DND-41 (cell line): ENCODE measurements at regions not wholly inside any gene's neighbourhood (a gene's known extent, or its start where the extent isn't known, plus 50 kb on each side); places are given as distances from the start of the nearest gene placed in this dataset.

ENCODE experiments used
- ATAC-seq: fragments of 200-7000 bp; cut with Tn5 transposase; 3 replicates; pipeline ENCODE4 v1.9.1; 2021; ENCODE audit warnings: low read depth; ENCODE audit not compliant: insufficient read depth
- DNase-seq: peaks from one replicate; pipeline ENCODE4 v3.0.0-alpha.2; 2020
- H2AFZ ChIP-seq: 2 replicates; pipeline ENCODE4 v1.6.0; 2012; ENCODE audit warnings: low read depth, low read length
- H3K27ac ChIP-seq: 2 replicates; pipeline ENCODE4 v1.5.1; 2012; ENCODE audit warnings: low read length, inconsistent platforms
- H3K27me3 ChIP-seq: fragments of 200-600 bp; sonication (generic); 2 replicates; pipeline ENCODE4 v1.6.0; 2012; ENCODE audit warnings: low read length, mild to moderate bottlenecking, inconsistent platforms; ENCODE audit not compliant: insufficient read depth, poor library complexity
- H3K36me3 ChIP-seq: 2 replicates; pipeline ENCODE4 v1.5.1; 2012; ENCODE audit warnings: low read length, inconsistent platforms; ENCODE audit not compliant: insufficient read depth
- H3K4me1 ChIP-seq: 2 replicates; pipeline ENCODE4 v1.5.1; 2012; ENCODE audit warnings: mild to moderate bottlenecking, low read length; ENCODE audit not compliant: insufficient read depth
- H3K4me2 ChIP-seq: 2 replicates; pipeline ENCODE4 v1.6.0; 2012; ENCODE audit warnings: mild to moderate bottlenecking, moderate library complexity, low read length, inconsistent platforms; ENCODE audit not compliant: insufficient read depth
- H3K4me3 ChIP-seq, 2 experiments: fragments of 200-600 bp in 1 of 2; shearing (Covaris generic) in 1 of 2; 2 replicates each; pipeline ENCODE4 v1.5.1; 2012 to 2016; ENCODE audit warnings: inconsistent platforms in 2 of 2, low read length in 2 of 2, mild to moderate bottlenecking in 2 of 2, low read depth in 1 of 2, moderate library complexity in 1 of 2
- H3K79me2 ChIP-seq: 2 replicates; pipeline ENCODE4 v1.6.0; 2012; ENCODE audit warnings: low read length, inconsistent platforms; ENCODE audit not compliant: insufficient read depth
- H3K9ac ChIP-seq: 2 replicates; pipeline ENCODE4 v1.6.0; 2012; ENCODE audit warnings: low read depth, mild to moderate bottlenecking, inconsistent platforms, low read length, moderate library complexity
- H3K9me3 ChIP-seq: 2 replicates; pipeline ENCODE4 v1.5.1; 2012; ENCODE audit warnings: low read length, moderate library complexity, mild to moderate bottlenecking, inconsistent platforms; ENCODE audit not compliant: insufficient read depth, severe bottlenecking
- H4K20me1 ChIP-seq: 2 replicates; pipeline ENCODE4 v1.6.0; 2012; ENCODE audit warnings: low read length; ENCODE audit not compliant: insufficient read depth
- EZH2 ChIP-seq: IDR thresholded peaks from 3 replicates; pipeline ENCODE4 v1.6.1; 2012; ENCODE audit warnings: borderline replicate concordance, low read depth, mild to moderate bottlenecking, moderate library complexity, low read length, inconsistent platforms; ENCODE audit not compliant: severe bottlenecking
- TF ChIP-seq, protein P1 (sequence below): IDR thresholded peaks from 2 replicates; pipeline ENCODE4 v1.5.1; 2012; ENCODE audit warnings: borderline replicate concordance, low read length, moderate library complexity, mild to moderate bottlenecking; ENCODE audit not compliant: poor library complexity, severe bottlenecking; ENCODE audit errors: extremely low read depth

DNA sequence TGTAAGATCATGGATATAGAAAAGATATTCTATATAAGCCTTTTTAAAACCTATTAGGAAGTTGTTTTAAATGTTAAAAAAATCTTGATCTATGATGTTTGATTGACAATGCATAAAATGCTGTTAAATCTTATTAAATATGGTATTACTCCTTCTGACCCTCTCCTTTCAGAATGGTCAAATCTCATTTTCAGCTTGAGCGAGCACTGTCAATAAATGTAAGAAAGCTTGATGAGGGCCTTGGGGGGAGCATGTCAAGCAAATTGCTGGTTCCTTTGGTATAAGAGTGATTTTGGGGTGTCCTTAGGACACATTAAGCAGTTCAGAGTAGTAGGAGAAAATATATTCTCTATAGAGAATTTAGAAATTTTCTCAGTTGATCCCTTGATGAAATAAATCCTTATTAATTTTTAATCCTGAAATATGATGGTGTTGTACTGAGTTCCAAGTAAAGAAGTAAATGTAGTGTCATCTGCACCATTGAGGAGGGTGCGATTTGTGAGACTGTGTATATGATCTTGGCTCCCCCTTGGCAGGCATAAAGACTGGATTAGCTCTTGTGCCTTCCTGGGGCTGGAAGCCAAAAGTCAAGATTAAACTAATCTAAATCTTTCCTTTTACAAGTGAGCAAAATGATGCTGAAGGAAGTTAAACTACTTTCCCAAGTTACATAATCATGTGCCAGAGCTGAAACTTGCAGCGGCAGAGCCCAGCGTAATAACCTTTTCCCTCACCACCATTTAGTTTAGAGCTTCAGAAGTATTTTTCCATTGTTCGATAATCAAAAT lies 82.6 kb upstream of the ANK2 start:
- H3K36me3 ChIP-seq: no peaks in the 10 kb centered on the region
- no peaks in the 10 kb centered on the region for H3K79me2 ChIP-seq
- no peak for ATAC-seq
- H2AFZ ChIP-seq: no peak overlapping the region
- H3K27ac ChIP-seq: no peak overlapping the region
- no peak overlapping the region for H3K4me3 ChIP-seq
- no peak overlapping the region for H3K4me2 ChIP-seq
- no peaks in the 10 kb centered on the region for H3K9me3 ChIP-seq
- no peaks in the 10 kb centered on the region for H3K27me3 ChIP-seq
- no peak for TF ChIP-seq EZH2
- TF ChIP-seq, protein P1, sequence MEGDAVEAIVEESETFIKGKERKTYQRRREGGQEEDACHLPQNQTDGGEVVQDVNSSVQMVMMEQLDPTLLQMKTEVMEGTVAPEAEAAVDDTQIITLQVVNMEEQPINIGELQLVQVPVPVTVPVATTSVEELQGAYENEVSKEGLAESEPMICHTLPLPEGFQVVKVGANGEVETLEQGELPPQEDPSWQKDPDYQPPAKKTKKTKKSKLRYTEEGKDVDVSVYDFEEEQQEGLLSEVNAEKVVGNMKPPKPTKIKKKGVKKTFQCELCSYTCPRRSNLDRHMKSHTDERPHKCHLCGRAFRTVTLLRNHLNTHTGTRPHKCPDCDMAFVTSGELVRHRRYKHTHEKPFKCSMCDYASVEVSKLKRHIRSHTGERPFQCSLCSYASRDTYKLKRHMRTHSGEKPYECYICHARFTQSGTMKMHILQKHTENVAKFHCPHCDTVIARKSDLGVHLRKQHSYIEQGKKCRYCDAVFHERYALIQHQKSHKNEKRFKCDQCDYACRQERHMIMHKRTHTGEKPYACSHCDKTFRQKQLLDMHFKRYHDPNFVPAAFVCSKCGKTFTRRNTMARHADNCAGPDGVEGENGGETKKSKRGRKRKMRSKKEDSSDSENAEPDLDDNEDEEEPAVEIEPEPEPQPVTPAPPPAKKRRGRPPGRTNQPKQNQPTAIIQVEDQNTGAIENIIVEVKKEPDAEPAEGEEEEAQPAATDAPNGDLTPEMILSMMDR: no peak
- H4K20me1 ChIP-seq: no peaks in the 10 kb centered on the region
- H3K4me1 ChIP-seq: no peaks in the 10 kb centered on the region
- no peak for DNase-seq
- no peak overlapping the region for H3K9ac ChIP-seq

DNA sequence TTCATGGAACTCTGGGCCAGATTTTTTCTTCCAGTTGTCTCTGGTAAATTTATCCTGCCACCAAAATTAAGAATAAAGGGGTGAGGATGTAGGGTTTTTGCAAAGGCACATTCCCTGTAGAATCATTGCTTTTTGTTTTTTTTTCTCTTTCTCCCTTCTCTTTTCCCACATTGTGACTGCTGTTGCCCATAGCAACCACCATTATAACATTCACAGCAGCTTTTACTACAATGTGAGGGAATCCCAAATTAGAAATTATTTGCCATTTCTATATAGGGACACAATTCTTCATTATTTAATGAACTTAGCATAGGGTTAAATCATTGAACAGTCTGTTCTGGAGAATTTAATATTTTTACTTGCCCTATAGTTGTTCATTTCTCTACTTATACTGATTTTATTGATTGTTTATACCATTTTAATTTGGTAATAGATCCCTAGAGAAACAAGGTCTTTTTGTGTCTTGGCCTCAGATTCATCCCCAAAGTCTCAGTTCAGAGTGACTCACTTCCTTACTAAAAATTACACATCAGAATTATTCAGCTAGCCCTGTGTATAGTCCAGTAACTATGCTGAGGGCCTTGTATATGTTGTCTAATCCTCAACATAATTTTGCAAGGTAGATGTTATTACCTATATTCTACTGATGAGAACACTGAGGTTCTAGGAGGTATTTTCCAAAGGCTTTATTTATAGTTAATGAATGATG lies 80.8 kb upstream of the ANK2 start:
- Histone ChIP-seq H3K4me3 (no peak overlapping the region), H3K27me3 (no peaks in the 10 kb centered on the region), H4K20me1 (no peaks in the 10 kb centered on the region), H3K36me3 (no peaks in the 10 kb centered on the region), H3K4me2 (no peak overlapping the region), H3K9ac (no peak overlapping the region), H2AFZ (no peak overlapping the region), H3K9me3 (no peaks in the 10 kb centered on the region), H3K4me1 (no peaks in the 10 kb centered on the region), H3K79me2 (no peaks in the 10 kb centered on the region), H3K27ac (no peak overlapping the region)
- no peak for TF ChIP-seq EZH2
- TF ChIP-seq, protein P1: no peak
- no peak for DNase-seq
- ATAC-seq: no peak

DNA sequence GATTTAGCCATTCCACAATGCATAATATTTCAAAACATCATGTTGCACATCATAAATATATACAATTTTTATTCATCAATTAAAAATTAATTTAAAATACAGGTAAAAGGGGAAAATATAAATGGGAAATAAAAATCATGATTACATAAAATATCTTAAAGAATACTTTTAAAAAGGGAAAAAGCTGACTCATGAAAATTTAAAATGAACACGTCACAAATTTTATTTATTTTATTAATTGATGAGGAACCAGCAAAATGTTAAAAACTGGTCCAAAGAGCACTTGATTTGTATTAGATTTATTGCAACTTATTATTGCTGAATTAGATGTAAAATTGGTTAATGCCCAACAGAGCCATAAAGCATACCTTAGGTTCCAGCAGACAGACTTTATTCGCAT lies 78.5 kb upstream of the ANK2 start:
- no peak overlapping the region for H3K27ac ChIP-seq
- no peaks in the 10 kb centered on the region for H3K4me1 ChIP-seq
- H2AFZ ChIP-seq: no peak overlapping the region
- DNase-seq (no peak), ATAC-seq (no peak)
- H4K20me1 ChIP-seq: no peaks in the 10 kb centered on the region
- no peak overlapping the region for H3K4me2 ChIP-seq
- H3K27me3 ChIP-seq: no peaks in the 10 kb centered on the region
- H3K36me3 ChIP-seq: no peaks in the 10 kb centered on the region
- no peaks in the 10 kb centered on the region for H3K9me3 ChIP-seq
- H3K4me3 ChIP-seq: no peak overlapping the region
- no peak overlapping the region for H3K9ac ChIP-seq
- H3K79me2 ChIP-seq: no peaks in the 10 kb centered on the region
- TF ChIP-seq, protein P1: no peak
